ENCODE measurements at regions not wholly inside any gene's neighbourhood (a gene's known extent, or its start where the extent isn't known, plus 50 kb on each side); places are given as distances from the start of the nearest gene placed in this dataset.

- TF ChIP-seq, protein P1, sequence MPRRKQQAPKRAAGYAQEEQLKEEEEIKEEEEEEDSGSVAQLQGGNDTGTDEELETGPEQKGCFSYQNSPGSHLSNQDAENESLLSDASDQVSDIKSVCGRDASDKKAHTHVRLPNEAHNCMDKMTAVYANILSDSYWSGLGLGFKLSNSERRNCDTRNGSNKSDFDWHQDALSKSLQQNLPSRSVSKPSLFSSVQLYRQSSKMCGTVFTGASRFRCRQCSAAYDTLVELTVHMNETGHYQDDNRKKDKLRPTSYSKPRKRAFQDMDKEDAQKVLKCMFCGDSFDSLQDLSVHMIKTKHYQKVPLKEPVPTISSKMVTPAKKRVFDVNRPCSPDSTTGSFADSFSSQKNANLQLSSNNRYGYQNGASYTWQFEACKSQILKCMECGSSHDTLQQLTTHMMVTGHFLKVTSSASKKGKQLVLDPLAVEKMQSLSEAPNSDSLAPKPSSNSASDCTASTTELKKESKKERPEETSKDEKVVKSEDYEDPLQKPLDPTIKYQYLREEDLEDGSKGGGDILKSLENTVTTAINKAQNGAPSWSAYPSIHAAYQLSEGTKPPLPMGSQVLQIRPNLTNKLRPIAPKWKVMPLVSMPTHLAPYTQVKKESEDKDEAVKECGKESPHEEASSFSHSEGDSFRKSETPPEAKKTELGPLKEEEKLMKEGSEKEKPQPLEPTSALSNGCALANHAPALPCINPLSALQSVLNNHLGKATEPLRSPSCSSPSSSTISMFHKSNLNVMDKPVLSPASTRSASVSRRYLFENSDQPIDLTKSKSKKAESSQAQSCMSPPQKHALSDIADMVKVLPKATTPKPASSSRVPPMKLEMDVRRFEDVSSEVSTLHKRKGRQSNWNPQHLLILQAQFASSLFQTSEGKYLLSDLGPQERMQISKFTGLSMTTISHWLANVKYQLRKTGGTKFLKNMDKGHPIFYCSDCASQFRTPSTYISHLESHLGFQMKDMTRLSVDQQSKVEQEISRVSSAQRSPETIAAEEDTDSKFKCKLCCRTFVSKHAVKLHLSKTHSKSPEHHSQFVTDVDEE (CRISPR knock-in tag; IDR thresholded peaks at IDR 0.05) = no peak
- no peak for TF ChIP-seq ISL1 (CRISPR knock-in tag; IDR thresholded peaks at IDR 0.05)
- no peak for TF ChIP-seq ZFP30 (CRISPR knock-in tag; IDR thresholded peaks at IDR 0.05)
- TF ChIP-seq ZNF8 (CRISPR knock-in tag; IDR thresholded peaks at IDR 0.05) = no peak
- no peak for TF ChIP-seq ZFP3 (CRISPR knock-in tag; IDR thresholded peaks at IDR 0.05)
- TF ChIP-seq ESRRG (CRISPR knock-in tag; IDR thresholded peaks at IDR 0.05) = no peak
Observed at GRCh38 chr4:8727546-8728510, 135.3 kb downstream of the CPZ start.
